GM19468 (cell line): ENCODE measurements at regions not wholly inside any gene's neighbourhood (a gene's known extent, or its start where the extent isn't known, plus 50 kb on each side); places are given as distances from the start of the nearest gene placed in this dataset.

ENCODE experiments used
- ATAC-seq: cut with Tn5 transposase; IDR thresholded peaks from one replicate; pipeline ENCODE4 v1.9.1; 2021; ENCODE audit warnings: mild to moderate bottlenecking, moderate library complexity, moderate number of reproducible peaks; ENCODE audit not compliant: unreplicated experiment; ENCODE audit errors: extremely low read depth

DNA sequence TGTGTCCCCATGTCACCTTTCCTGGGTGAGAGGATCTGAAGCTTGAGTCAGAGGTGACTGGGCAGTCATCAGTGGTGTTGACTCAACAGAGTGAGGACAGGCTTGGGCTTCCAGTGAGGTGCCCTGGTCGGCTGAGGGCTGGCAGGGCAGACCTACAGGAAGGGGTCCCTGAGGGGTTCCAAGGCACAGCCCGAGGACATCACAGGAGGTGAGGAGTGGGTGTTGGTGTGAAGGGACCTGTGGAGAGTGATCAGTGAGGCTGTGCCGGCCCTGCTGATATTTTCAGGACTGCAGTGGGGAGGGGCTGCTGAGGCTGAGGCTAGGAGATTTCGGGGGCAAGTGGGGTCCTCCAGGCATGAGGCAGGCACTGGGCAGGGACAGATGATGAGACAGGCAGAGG lies 545.5 kb downstream of the TCERG1L start:
- no peak for ATAC-seq

DNA sequence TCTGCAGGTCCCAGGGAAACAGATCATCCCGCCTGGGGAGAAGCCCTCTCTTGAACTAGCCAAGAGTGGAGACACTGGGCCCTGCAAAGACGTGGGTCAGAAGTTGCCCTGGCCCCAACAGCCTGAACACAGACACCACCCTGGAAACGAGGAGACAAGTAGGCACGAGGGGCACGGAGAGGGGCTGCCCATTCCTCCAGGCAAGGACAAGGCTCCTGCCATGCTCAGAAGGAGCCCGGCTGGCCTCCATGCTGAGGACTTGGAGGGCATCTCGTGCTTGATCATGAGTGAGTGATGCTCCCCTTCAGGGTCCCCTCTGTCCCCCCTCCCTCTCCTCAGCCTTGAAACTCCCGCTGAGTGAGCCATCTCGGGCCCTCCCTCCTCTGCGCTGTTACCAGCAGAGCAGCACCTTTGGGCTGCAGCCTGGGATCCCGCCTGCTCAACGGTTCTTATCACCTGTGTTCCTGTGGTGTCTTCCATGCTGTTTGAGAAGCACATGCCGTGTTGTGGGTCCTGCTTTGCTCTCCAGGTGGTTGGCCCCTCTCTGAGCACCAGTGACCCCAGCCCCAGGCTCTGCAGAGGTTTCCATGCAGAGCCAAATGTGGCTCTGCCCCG lies 544.3 kb downstream of the TCERG1L start:
- ATAC-seq, result no peak

DNA sequence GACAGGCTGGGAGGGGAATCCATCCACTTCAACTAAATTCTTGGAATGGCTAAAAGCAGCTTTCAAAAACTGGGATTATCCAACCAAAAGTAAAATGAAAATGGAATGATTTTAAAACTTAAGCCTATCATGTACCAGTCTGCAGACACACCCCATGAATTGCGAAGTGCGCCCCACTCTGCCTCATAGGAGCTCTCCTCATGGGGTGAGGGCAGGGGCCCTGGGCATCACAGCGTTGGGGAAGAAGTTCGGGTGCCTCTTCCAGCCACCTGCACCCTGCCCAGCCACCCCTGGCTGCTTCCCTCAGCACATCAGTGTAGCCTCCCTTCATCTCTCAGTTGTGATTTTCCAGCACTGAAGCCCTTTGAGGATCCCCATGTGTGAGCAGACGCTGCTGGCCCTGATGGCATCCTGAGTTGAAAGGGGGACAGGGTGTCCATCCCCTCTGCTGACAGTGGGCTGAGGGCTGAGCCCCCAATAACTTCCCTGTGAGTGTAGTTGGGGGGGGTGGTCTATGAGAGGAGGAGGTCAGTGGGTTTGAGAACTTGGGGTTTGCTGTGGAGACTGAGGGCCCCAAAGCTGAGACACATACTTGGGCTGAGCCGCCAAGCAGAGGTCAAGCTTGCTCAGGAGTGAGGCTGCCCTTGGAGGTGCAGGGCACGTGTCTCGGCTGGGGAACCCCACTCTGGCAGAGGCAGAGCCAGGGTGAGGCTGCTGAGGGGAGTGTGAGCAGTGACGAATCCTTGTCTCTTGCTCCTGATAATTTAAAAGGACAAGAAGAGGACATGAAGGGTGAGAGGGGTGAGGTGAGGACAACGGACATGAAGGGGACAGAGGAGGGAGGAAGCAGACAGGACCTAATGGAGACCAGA lies 542.1 kb downstream of the TCERG1L start:
- ATAC-seq, result no peak

DNA sequence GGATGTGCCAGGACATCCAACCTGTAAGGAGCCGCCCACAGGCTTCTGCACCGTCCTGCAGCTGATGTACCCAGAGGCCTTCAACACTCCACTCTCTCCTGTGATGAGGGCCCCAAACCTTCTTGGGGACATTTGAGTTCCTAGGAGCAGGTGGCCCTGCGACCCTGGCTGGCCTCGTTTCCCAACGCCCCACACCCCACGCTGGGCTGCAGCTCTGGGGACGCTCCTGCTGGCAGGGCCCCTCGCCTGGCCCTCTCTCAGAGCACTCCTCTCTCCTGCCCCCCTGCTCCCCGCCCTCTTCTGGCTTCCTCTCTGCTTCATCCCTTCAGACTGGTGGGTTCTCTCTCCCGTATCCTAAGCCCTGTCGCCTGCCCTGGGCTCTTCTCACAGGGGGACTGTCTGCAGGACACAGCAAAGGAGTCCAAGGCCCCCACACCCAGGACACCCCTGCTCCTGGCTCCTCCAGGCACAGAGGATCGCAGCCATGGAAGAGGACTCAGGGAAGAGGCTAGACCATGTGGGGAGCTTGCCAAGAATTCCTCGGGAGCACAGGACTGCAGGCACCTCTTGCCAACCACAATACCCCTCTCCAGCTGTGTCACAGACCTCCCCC lies 541.4 kb downstream of the TCERG1L start:
- ATAC-seq, result no peak

DNA sequence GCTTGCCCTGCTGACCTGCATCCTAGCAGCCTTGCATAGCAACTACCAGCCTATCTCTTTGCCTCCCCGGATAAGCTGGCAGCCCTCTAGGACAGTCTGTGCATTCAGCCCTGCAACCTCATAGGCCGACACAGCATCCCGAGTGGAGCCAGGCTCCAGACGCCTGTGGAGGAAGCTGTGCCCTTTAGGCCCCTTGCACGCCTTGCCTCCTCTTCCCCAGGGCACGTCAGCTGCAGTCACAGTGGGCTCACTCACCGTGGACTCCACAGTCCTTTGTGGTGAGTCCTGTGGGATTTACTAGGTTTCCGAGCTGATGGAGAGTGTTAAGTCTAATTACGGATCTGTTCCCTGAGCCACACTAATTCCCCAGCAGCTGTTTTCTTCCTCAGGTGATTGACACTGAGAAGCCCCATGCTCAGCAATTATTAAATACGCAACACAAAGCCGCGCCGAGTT lies 540.0 kb downstream of the TCERG1L start:
- no peak for ATAC-seq

DNA sequence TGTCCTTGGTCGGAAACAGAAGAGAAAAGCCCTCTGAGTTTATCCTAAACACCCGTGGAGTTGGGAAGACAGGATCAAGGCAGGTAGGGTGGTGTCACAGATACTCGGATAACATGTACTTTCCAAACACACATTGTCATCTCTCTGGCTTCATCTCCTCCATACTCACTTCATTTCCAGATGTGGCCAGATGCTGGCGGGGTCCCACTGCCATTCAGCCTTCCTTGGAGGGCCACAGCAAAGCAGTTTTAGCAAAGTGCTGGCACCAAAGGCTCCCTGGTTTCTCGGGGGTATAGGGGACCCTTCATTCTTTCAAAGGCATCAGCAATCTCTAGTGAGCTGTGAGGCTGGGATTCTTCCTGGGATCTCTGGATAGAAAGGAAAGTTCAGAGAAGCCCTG lies 539.5 kb downstream of the TCERG1L start:
- ATAC-seq, result no peak

DNA sequence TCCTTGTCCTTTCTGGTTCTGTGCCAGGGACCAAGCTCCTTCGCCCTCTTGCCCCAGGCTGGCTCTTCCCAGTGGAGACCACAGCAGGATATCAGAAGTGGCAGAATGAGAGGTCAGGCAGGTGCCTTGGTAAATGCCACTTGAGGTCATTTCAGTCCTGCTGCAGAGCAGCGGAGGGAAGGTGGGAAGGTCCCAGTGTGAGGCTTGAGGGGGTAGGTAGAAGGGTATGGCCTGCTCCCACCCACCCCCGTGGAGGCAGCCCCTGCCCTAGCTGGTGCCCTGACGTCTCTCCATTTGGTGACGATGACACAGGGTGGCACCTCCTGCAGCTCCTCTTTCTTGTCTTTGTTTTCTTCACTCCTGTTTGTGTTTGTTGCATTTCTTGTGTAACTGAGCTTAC lies 538.8 kb downstream of the TCERG1L start:
- no peak for ATAC-seq

DNA sequence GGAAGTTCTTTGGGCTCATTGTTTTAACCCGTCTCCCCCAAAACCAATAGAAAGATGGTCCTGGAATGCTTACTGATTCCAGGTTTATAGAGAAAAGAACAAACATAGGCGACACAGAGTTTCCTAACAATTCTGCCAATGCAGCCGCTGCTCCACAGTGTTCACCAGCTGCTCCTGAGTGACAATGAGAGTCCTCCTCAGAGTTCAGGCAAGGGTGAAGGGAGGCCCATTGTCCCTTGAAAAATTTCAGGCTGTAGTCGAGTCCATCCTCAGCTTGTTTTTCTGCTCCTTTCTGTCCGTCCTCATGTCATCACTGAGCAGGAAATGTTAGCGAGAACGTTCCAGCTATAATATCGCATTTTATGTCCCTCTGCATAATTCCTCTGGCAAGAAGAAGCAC lies 537.6 kb downstream of the TCERG1L start:
- ATAC-seq, result no peak

DNA sequence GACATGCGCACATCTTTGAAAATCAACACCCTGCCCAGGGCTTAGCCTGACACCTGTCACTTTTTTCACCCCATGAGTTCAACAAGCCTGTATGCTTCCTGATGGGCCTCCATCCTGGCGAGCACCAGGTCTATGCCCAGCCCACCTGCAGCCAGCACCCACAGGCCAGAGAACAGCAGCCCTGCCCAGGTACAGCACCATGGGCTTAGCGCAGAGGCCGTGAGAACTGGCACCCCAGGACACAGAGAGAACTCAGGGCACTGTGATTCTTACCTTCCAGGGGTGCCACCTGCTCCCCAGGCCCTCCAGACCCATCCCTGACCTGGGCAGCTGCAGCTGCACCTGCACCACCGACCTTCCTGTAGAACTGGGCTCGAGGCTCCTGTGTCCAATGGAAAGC lies 536.6 kb downstream of the TCERG1L start:
- ATAC-seq, result no peak

DNA sequence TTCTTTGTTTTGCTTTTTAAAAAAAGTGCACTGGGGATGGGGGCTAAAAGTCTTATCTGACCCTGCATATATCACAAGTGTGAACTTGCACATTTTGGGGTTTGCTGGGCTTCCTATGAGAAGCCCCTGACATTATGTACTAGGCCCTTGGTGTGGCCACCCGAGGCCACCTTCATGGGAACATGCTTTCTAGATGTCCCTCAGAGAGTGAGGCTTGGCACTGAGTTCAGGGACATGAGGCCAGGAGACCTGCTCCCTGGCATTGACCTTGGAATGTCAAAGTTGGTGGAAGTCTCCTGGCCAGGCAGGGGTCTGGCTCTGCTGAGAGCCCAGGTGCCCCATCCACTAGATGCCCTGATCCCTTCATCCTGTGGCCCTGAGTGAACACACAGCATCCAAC lies 536.2 kb downstream of the TCERG1L start:
- ATAC-seq, result no peak

DNA sequence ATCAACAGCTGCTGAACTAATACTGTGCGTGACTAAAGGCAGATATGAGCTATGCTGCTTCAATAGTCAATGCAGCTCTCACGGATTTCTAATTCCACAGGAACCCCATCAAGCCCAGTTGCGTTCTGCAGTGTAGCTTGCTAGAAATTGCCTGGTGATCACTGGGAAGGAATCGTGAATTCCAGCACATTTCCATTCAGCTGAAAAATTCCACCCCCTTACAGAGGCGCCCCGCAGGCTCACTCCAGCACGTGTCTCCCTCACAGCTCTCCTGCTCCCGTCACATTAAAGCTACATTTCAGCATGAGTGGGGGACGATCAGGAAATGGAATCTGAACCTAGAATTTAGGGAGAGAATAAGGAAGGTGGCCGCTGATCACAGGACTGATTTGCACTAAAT lies 534.8 kb downstream of the TCERG1L start:
- no peak for ATAC-seq

DNA sequence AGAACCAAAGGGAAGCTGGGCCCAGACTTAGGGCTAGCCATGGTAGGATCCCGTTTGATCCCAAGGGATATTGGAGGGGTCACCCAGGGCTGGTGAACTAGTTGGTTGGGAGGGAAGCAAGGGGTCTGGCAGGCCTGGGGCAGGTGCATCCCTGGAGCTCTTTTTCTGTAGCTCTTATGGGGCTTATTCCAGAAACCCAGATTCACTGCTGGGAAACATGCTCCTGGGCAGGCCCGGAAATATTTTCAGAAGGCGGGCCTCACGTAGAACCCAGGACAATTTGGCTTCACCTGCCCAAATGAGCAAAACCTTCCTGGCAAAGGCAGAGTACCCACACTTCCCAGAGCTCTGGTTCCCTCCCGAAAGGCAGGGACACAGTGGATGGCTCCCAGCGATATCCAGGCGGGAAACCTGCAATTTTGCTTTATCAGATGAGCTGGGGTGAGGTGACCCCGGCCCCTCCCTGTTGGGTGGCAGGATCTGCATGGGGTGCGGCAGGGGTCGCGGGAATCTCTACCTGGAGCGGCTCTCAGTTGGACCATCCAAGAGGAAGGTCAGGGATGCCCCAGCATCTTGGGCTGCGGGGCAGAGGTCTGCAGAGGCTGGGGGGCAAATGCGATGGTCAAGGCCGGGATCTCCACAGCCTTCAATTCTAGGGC lies 533.9 kb downstream of the TCERG1L start:
- ATAC-seq, result no peak

DNA sequence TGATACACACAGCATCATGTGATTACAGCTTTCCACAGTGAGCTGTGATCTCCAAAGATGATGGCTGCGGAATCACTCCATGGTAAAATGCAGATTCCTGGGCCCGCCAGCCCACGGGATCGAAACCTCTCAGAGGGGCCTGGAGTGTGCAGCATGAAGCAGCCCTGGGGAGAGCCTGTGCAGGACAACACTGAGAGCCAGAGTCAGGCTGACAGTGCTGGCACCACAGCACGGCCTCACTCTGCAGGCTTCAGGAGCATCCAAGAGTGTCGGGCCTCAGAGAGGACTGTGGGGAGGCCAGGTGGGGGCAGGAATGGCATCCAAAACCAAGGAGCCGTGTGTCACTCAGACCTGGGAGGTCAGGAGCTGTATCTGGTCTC lies 533.4 kb downstream of the TCERG1L start:
- ATAC-seq, result no peak

DNA sequence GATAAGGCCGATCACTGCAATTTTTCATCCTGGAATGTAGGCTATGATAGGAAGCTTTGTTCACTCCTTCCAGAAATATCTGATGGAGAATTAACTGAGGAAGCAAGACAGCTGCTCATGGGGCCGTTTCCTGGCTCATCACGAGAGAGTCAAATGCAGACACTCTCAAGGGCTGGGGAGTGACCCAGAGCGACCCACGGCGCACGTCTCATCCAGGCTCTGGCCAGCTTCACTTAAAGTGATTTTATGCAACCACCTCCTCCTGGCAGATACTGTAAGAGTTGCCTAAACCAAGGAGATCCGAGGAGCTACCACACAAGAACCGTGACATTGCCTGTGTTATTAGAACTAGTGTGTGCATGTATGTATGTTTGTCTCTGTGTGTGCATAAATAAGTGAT lies 530.8 kb downstream of the TCERG1L start:
- ATAC-seq, result no peak

DNA sequence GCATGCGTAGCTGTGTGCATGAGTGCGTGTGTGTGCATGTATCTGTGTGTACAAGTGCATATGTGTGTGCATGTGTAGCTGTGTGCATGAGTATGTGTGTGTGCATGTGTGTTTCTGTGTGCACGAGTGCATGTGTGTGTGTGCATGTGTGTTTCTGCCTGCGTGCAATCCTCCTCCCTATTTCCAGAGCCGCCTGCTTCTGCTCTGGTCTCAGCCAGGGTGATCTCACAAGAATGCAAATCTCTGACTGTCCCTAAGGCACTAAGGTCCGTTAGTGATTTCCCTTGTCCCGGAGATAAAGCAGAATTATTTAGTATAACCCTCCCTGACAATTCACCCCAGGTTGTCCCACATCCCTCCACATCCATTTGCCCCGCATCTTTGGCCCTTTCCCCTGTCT lies 530.3 kb downstream of the TCERG1L start:
- ATAC-seq, result no peak

DNA sequence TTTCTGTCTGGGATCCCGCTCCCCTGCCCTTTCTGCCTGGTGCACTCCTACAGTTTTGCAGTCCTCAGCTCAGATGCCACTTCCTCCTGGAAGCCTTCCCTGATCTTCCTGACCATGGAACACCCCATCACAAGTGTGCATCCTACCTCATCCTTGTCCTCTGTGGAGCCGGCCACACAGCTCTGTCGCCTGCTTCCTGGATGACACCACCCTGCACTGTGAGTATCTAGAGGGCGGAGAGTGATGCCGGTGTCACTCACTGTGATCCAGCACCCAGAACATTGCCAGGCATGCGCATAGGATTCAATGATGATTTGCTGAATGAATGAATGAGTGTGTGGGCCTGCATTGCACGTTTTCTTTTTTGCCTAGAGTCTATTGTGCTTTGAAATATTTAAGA lies 529.9 kb downstream of the TCERG1L start:
- no peak for ATAC-seq

DNA sequence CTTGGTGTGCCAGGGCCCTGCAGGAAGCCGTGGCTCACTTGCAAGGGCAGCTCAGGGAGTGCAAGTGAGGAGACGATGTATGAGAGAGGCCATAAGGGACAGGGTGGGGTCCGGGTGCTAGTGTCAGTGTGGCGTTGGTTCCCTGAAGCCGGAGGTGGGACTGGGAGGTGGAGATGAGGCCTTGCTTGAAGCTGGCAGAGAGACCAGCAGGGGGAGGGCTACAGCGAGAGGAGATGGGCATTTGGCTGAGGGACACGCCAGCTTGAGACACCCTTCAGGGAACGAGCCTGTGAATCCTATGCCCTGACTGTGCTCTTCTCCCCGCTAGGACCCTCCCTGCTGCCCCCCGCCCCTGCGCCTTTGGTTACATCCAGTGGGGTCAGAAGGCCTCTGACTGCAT lies 529.1 kb downstream of the TCERG1L start:
- ATAC-seq, result no peak

DNA sequence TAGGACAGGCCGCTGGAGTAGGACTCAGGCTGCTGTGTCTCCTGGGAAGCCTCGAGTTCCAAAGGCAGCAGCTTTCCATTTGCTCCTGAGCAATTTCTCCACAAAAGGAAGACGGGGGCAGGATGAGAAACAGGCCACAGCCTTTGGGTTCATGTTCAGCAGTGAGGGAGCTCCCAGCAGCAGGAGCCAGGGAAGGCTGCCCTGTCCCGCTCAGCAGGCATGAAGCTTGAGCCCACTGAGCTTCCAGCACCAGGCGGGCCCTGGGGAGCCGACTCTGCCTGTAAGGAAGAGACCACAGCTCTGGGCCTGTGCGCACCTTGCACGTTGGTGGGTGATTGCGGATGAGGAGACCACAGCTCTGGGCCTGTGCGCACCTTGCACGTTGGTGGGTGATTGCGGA lies 527.2 kb downstream of the TCERG1L start:
- no peak for ATAC-seq

DNA sequence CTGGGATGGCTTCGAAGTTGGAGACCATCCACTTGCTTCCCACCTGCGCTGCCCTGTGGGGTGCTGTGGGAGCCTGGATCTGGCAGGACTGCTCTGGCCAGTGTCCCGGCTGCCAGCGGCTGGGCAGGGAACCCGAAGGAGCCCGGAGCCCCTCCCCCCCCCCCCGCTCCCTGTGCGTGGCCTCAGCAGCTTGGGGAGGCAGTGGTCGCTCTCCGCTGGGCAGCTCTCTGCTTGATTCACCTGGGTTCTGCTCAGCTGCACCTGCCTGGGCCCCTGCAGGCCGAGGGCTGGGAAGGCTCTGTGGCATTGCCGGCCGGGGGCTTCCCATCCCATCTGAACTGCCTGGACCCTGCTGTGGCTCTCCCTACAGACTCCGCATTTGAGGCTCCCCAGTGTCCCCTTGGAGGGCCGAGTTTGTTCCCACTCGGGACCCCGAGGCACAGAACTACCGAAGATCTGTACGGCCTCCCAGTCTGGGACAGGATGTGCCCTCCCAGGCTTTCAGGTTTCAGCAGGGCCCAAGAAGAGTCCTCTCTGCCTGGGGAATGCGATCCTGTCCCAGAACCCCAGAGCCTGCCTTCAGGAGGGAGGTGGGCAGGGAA lies 525.1 kb downstream of the TCERG1L start:
- ATAC-seq, result no peak

DNA sequence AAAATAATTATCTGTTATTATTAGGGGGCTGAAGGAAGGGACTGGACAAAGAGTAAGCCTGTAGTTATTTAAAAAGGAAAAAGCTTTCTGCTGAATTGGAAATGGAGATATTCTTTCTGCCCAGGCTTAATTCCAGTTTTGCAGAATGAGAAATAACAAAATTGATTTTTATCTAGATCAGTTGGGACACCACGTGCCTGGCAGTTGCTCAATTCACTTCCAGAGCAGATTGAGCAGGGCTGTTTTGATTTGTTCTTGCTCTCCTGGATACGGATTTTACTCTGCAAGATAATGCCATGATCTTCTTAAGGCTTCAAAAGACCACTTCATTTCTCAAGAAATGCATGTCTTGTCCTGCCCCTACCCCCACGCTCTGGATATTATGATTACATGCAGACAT lies 524.3 kb downstream of the TCERG1L start:
- no peak for ATAC-seq

DNA sequence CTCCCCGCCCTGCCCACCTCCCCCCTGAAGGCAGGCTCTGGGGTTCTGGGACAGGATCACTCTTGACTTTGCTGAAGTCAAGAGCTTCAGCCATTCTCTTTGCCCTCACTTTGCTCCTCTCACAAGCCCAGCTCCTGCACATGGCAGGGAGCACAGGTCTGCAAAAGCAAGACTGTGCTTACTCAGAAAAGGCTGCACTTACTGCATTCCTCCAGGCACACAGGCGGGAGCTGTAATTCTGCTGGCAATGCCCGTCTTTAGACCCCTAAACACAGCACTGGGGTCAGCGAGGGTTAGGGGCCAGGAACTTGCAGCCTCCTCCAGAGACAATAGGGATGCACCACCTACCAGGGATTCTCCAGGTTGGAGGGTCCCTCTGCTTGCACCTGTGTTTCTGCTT lies 523.7 kb downstream of the TCERG1L start:
- ATAC-seq, result no peak
